SU-DHL-6 (cell line): ENCODE measurements at regions not wholly inside any gene's neighbourhood (a gene's known extent, or its start where the extent isn't known, plus 50 kb on each side); places are given as distances from the start of the nearest gene placed in this dataset.

ENCODE experiments used
- H2AFZ ChIP-seq: fragments of 200-600 bp; sonication (generic); 2 replicates; pipeline ENCODE4 v1.6.1; 2014; ENCODE audit warnings: low read depth, mild to moderate bottlenecking, moderate library complexity, mixed read lengths, antibody characterized with exemption, low read length; ENCODE audit not compliant: severe bottlenecking
- H3F3A ChIP-seq: fragments of 200-600 bp; shearing (Covaris generic); 2 replicates; pipeline ENCODE4 v1.6.0; 2016; ENCODE audit warnings: antibody characterized with exemption, mild to moderate bottlenecking; ENCODE audit not compliant: insufficient read depth
- H3K27ac ChIP-seq: fragments of 200-600 bp; sonication (generic); 2 replicates; pipeline ENCODE4 v1.5.1; 2016; ENCODE audit warnings: low read depth, mild to moderate bottlenecking, low read length, moderate library complexity, mixed read lengths
- H3K27me3 ChIP-seq: fragments of 200-600 bp; sonication (generic), shearing (Covaris generic); 2 replicates; pipeline ENCODE4 v1.6.0; 2014; ENCODE audit warnings: mild to moderate bottlenecking, low read length
- H3K36me3 ChIP-seq: fragments of 200-600 bp; sonication (generic); 2 replicates; pipeline ENCODE4 v1.6.1; 2014; ENCODE audit warnings: mild to moderate bottlenecking, low read length, mixed read lengths
- H3K4me2 ChIP-seq: fragments of 300-600, 200-600 bp; shearing (Covaris generic), sonication (generic); 2 replicates; pipeline ENCODE4 v1.6.0; 2014; ENCODE audit warnings: low read length, low read depth, mild to moderate bottlenecking; ENCODE audit not compliant: poor library complexity, severe bottlenecking
- H3K4me3 ChIP-seq: fragments of 200-600 bp; sonication (generic); 2 replicates; pipeline ENCODE4 v1.5.1; 2014; ENCODE audit warnings: antibody characterized with exemption, low read length, mild to moderate bottlenecking, mixed read lengths; ENCODE audit not compliant: insufficient read depth, poor library complexity, severe bottlenecking
- H3K79me2 ChIP-seq: fragments of 200-600 bp; sonication (generic); 2 replicates; pipeline ENCODE4 v1.6.1; 2014; ENCODE audit warnings: mild to moderate bottlenecking, low read length, moderate library complexity; ENCODE audit not compliant: insufficient read depth
- H3K9ac ChIP-seq: fragments of 200-600 bp; sonication (generic); 2 replicates; pipeline ENCODE4 v1.7.0; 2014; ENCODE audit warnings: mild to moderate bottlenecking, low read length
- H3K9me2 ChIP-seq: fragments of 200-600 bp; sonication (generic); replicated peaks from 2 replicates; pipeline ENCODE4 v1.6.1; 2014; ENCODE audit warnings: low read length; ENCODE audit not compliant: insufficient read depth
- H3K9me3 ChIP-seq: fragments of 200-600 bp; sonication (generic); 2 replicates; pipeline ENCODE4 v1.6.1; 2014; ENCODE audit warnings: low read length, mixed read lengths; ENCODE audit not compliant: insufficient read depth
- H4K20me1 ChIP-seq: fragments of 200-600 bp; sonication (generic); 2 replicates; pipeline ENCODE4 v1.6.1; 2014; ENCODE audit warnings: low read depth, mild to moderate bottlenecking, antibody characterized with exemption, low read length, moderate library complexity, mixed read lengths
- EZH2phosphoT487 ChIP-seq: fragments of 200-600 bp; sonication (generic), shearing (Covaris generic); conservative IDR thresholded peaks from 2 replicates; pipeline ENCODE4 v1.6.1; 2018; ENCODE audit warnings: mild to moderate bottlenecking, antibody characterized with exemption, low read length, moderate library complexity, mixed read lengths
- TF ChIP-seq, protein P1 (sequence below): fragments of 200-600 bp; sonication (generic); IDR thresholded peaks from one replicate; pipeline ENCODE4 v1.5.1; 2017; ENCODE audit warnings: antibody characterized with exemption, mild to moderate bottlenecking, low read length, moderate library complexity; ENCODE audit not compliant: insufficient read depth, poor library complexity, severe bottlenecking

DNA sequence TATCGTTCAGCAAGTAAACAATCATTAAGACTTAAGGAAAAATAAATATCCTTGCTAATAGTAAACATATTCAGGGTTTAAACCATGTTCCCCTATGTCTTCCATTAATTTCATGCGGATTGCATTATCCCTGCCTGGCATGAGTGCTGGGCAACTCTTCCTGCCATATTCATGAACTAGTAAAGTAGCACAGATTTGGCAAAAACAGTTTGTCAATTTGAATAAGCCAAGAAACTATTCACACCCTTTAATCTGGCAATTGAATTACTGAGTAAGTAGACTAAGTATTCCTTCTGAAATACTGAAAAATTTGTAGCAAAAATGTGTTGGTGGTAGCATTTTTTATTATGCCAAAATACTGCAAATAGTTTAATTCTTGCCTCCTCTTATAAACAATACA is 512.0 kb downstream of the NLGN4X start:
- TF ChIP-seq, protein P1, sequence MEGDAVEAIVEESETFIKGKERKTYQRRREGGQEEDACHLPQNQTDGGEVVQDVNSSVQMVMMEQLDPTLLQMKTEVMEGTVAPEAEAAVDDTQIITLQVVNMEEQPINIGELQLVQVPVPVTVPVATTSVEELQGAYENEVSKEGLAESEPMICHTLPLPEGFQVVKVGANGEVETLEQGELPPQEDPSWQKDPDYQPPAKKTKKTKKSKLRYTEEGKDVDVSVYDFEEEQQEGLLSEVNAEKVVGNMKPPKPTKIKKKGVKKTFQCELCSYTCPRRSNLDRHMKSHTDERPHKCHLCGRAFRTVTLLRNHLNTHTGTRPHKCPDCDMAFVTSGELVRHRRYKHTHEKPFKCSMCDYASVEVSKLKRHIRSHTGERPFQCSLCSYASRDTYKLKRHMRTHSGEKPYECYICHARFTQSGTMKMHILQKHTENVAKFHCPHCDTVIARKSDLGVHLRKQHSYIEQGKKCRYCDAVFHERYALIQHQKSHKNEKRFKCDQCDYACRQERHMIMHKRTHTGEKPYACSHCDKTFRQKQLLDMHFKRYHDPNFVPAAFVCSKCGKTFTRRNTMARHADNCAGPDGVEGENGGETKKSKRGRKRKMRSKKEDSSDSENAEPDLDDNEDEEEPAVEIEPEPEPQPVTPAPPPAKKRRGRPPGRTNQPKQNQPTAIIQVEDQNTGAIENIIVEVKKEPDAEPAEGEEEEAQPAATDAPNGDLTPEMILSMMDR = no peak
- TF ChIP-seq EZH2phosphoT487 = no peak
- Histone ChIP-seq H3K9me2 (no peaks in the 10 kb centered on the region), H4K20me1 (no peaks in the 10 kb centered on the region), H3K9me3 (no peaks in the 10 kb centered on the region), H3K27ac (no peak overlapping the region), H2AFZ (no peak overlapping the region), H3K36me3 (no peaks in the 10 kb centered on the region), H3K27me3 (no peaks in the 10 kb centered on the region), H3K4me3 (no peak overlapping the region), H3K4me2 (no peak overlapping the region), H3K9ac (no peak overlapping the region), H3K79me2 (no peaks in the 10 kb centered on the region), H3F3A (no peaks in the 10 kb centered on the region)

DNA sequence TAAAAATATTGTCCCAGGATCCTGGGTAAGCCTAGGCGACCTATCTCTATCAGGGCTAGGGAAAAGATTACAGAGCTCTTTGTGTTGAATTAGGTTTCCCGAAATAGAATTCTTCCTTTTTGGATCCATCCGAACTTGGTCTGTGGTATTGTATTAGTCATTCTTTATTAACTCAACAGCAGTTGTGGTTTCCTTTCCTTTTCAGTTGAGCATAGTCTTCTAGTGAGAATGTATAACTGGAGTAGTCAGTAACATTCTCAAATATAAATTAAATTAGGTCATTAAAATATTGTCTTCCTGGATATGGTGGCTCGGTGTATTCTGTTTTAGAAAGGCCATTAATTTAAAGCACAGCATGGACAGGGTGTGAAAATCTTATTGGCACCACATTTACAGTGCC is 520.4 kb downstream of the NLGN4X start:
- Histone ChIP-seq H3K36me3 (no peaks in the 10 kb centered on the region), H4K20me1 (no peaks in the 10 kb centered on the region), H3K9me2 (no peaks in the 10 kb centered on the region), H2AFZ (no peak overlapping the region), H3K27me3 (no peaks in the 10 kb centered on the region), H3K79me2 (no peaks in the 10 kb centered on the region), H3K4me2 (no peak overlapping the region), H3K4me3 (no peak overlapping the region), H3K9ac (no peak overlapping the region), H3K9me3 (no peaks in the 10 kb centered on the region), H3F3A (no peaks in the 10 kb centered on the region), H3K27ac (no peak overlapping the region)
- no peak for TF ChIP-seq EZH2phosphoT487
- TF ChIP-seq, protein P1 = no peak

DNA sequence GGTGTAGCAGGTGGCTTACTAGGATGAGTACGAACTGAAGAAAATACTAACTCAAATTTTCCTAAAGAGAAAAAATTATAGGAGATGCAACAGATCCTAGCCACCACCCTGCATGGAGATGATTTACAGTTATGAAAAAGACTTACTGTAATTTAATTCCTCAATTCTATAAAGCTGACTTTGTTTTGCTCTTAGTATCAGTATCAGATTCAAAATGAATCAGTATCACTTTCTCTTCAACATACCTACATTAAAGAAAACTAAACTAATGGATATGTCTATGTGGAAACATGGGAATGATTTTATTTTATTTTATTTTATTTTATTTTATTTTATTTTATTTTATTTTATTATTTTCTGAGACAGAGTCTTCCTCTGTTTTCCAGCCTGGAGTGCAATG is 525.8 kb downstream of the NLGN4X start:
- no peak overlapping the region for H3K4me3 ChIP-seq
- no peaks in the 10 kb centered on the region for H3K9me3 ChIP-seq
- H3K9me2 ChIP-seq = no peaks in the 10 kb centered on the region
- H2AFZ ChIP-seq = no peak overlapping the region
- no peaks in the 10 kb centered on the region for H3K79me2 ChIP-seq
- no peaks in the 10 kb centered on the region for H4K20me1 ChIP-seq
- no peaks in the 10 kb centered on the region for H3K27me3 ChIP-seq
- H3K27ac ChIP-seq = no peak overlapping the region
- no peak overlapping the region for H3K4me2 ChIP-seq
- H3K9ac ChIP-seq = no peak overlapping the region
- TF ChIP-seq, protein P1 = no peak
- TF ChIP-seq EZH2phosphoT487 = no peak
- no peaks in the 10 kb centered on the region for H3F3A ChIP-seq
- H3K36me3 ChIP-seq = no peaks in the 10 kb centered on the region
